AG04449 (cell line): ENCODE measurements at regions not wholly inside any gene's neighbourhood (a gene's known extent, or its start where the extent isn't known, plus 50 kb on each side); places are given as distances from the start of the nearest gene placed in this dataset.

Experiments used
- CTCF ChIA-PET: fragments of 350-600 bp; formaldehyde crosslinking; extraction: SDS; loops from one replicate; lab custom pipeline; 2021; ENCODE audit warnings: antibody characterized with exemption; lab: Yijun Ruan, JAX
- POLR2A ChIA-PET: fragments of 400-600, 350-600 bp; formaldehyde crosslinking; extraction: SDS; loops from one replicate; lab custom pipeline; 2020; ENCODE audit warnings: antibody characterized with exemption, inconsistent platforms; lab: Yijun Ruan, JAX
- DNase-seq: peaks from one replicate; pipeline ENCODE4 v3.0.0-alpha.2; 2010; ENCODE audit warnings: low read depth, low spot score
- H3K4me3 ChIP-seq: 2 replicates; pipeline ENCODE4 v1.5.1; 2011; ENCODE audit warnings: low read depth, mild to moderate bottlenecking, control low read depth, low read length
- CTCF ChIP-seq: IDR thresholded peaks from one replicate; pipeline ENCODE4 v1.5.1; 2011; ENCODE audit warnings: mild to moderate bottlenecking, moderate library complexity, low read length, control low read depth, inconsistent platforms; ENCODE audit not compliant: insufficient read depth; ENCODE audit errors: missing control alignments

GRCh38 chr2:198546122-198546521, 741.7 kb downstream of the PLCL1 start:
- ChIA-PET POLR2A (no interaction called here), CTCF (no interaction called here)
- no peak for DNase-seq
- TF ChIP-seq CTCF = no peak
- H3K4me3 ChIP-seq = no peak overlapping the region

- CTCF ChIA-PET = no interaction called here
- no peak for TF ChIP-seq CTCF
- POLR2A ChIA-PET = no interaction called here
- no peak for DNase-seq
- H3K4me3 ChIP-seq = no peak overlapping the region
Measured at GRCh38 chr2:198545411-198545810, 741.0 kb downstream of the PLCL1 start.

GRCh38 chr2:198544461-198544860, 740.1 kb downstream of the PLCL1 start:
- POLR2A ChIA-PET = no interaction called here
- TF ChIP-seq CTCF = no peak
- CTCF ChIA-PET = no interaction called here
- no peak for DNase-seq
- no peak overlapping the region for H3K4me3 ChIP-seq

GRCh38 chr2:198534756-198535155, 730.4 kb downstream of the PLCL1 start:
- DNase-seq = no peak
- H3K4me3 ChIP-seq = no peak overlapping the region
- no peak for TF ChIP-seq CTCF
- POLR2A ChIA-PET = no interaction called here
- CTCF ChIA-PET = no interaction called here

- no peak overlapping the region for H3K4me3 ChIP-seq
- no peak for DNase-seq
- no peak for TF ChIP-seq CTCF
- ChIA-PET POLR2A (no interaction called here), CTCF (no interaction called here)
Measured at GRCh38 chr2:198525211-198525969, 721.0 kb downstream of the PLCL1 start.

GRCh38 chr2:198523710-198524109, 719.3 kb downstream of the PLCL1 start:
- CTCF ChIA-PET = no interaction called here
- no peak for TF ChIP-seq CTCF
- H3K4me3 ChIP-seq = no peak overlapping the region
- no peak for DNase-seq
- POLR2A ChIA-PET = no interaction called here
